H9 (cell line): ENCODE measurements at regions not wholly inside any gene's neighbourhood (a gene's known extent, or its start where the extent isn't known, plus 50 kb on each side); places are given as distances from the start of the nearest gene placed in this dataset.

Experiments used
- DNase-seq: peaks from one replicate; pipeline ENCODE4 v3.0.0-alpha.2; 2017
- H2AFZ ChIP-seq: one replicate; pipeline ENCODE4 v1.6.1; 2013; ENCODE audit warnings: mild to moderate bottlenecking, low read length, control low read depth, moderate library complexity
- H2AK5ac ChIP-seq: 2 replicates; pipeline ENCODE4 v1.6.1; 2013; ENCODE audit warnings: low read length, control low read depth, mixed read lengths; ENCODE audit not compliant: insufficient read length
- H2BK120ac ChIP-seq: one replicate; pipeline ENCODE4 v1.6.1; 2013; ENCODE audit warnings: low read depth, mild to moderate bottlenecking, low read length, control low read depth, inconsistent platforms; ENCODE audit not compliant: poor library complexity, severe bottlenecking
- H2BK12ac ChIP-seq: 2 replicates; pipeline ENCODE4 v1.6.1; 2013; ENCODE audit warnings: low read length, control low read depth, mixed read lengths, low read depth; ENCODE audit not compliant: insufficient read length
- H2BK15ac ChIP-seq: 2 replicates; pipeline ENCODE4 v1.6.1; 2013; ENCODE audit warnings: low read depth, low read length, control low read depth
- H2BK20ac ChIP-seq: one replicate; pipeline ENCODE4 v1.6.1; 2013; ENCODE audit warnings: low read depth, mild to moderate bottlenecking, low read length, control low read depth, inconsistent platforms; ENCODE audit not compliant: poor library complexity, severe bottlenecking
- H2BK5ac ChIP-seq: 2 replicates; pipeline ENCODE4 v1.6.1; 2013; ENCODE audit warnings: low read length, control low read depth, mixed read lengths; ENCODE audit not compliant: insufficient read length
- H3K14ac ChIP-seq: 2 replicates; pipeline ENCODE4 v1.6.1; 2013; ENCODE audit warnings: low read length, control low read depth; ENCODE audit not compliant: insufficient read depth
- H3K18ac ChIP-seq: 2 replicates; pipeline ENCODE4 v1.6.1; 2013; ENCODE audit warnings: low read depth, mild to moderate bottlenecking, mixed read lengths, low read length, control low read depth; ENCODE audit not compliant: insufficient read length
- H3K23ac ChIP-seq: 2 replicates; pipeline ENCODE4 v1.6.1; 2013; ENCODE audit warnings: low read length, control low read depth, mixed read lengths, low read depth; ENCODE audit not compliant: insufficient read length
- H3K23me2 ChIP-seq: 2 replicates; pipeline ENCODE4 v1.6.1; 2013; ENCODE audit warnings: low read depth, mild to moderate bottlenecking, mixed read lengths, low read length, control low read depth; ENCODE audit not compliant: insufficient read length, poor library complexity, severe bottlenecking
- H3K27ac ChIP-seq: 2 replicates; pipeline ENCODE4 v1.5.1; 2013; ENCODE audit warnings: low read length, control low read depth, mixed read lengths, low read depth; ENCODE audit not compliant: insufficient read length
- H3K27me3 ChIP-seq: 2 replicates; pipeline ENCODE4 v1.6.1; 2013; ENCODE audit warnings: low read length, control low read depth, inconsistent platforms; ENCODE audit not compliant: insufficient read depth
- H3K4ac ChIP-seq: 2 replicates; pipeline ENCODE4 v1.6.1; 2013; ENCODE audit warnings: low read depth, mild to moderate bottlenecking, control low read depth, inconsistent platforms, low read length, moderate library complexity
- H3K4me1 ChIP-seq: 2 replicates; pipeline ENCODE4 v1.6.1; 2013; ENCODE audit warnings: low read length, control low read depth, inconsistent platforms; ENCODE audit not compliant: insufficient read depth
- H3K4me2 ChIP-seq: 2 replicates; pipeline ENCODE4 v1.6.1; 2013; ENCODE audit warnings: low read length, control low read depth, mixed read lengths; ENCODE audit not compliant: insufficient read length, insufficient read depth
- H3K56ac ChIP-seq: 2 replicates; pipeline ENCODE4 v1.6.1; 2013; ENCODE audit warnings: low read depth, mild to moderate bottlenecking, mixed read lengths, low read length, control low read depth; ENCODE audit not compliant: insufficient read length
- H3K79me1 ChIP-seq: 2 replicates; pipeline ENCODE4 v1.6.1; 2013; ENCODE audit warnings: low read depth, mild to moderate bottlenecking, moderate library complexity, low read length, control low read depth, inconsistent platforms; ENCODE audit not compliant: insufficient read depth, poor library complexity, severe bottlenecking
- H3K79me2 ChIP-seq: 2 replicates; pipeline ENCODE4 v1.6.1; 2013; ENCODE audit warnings: low read length, control low read depth, inconsistent platforms; ENCODE audit not compliant: insufficient read depth
- H3K9ac ChIP-seq: 2 replicates; pipeline ENCODE4 v1.6.1; 2013; ENCODE audit warnings: low read length, control low read depth, mixed read lengths; ENCODE audit not compliant: insufficient read length; ENCODE audit errors: extremely low read depth
- H3K9me3 ChIP-seq: one replicate; pipeline ENCODE4 v1.6.1; 2013; ENCODE audit warnings: low read depth, low read length, inconsistent platforms; ENCODE audit not compliant: control insufficient read depth
- H3T11ph ChIP-seq: one replicate; pipeline ENCODE4 v1.6.1; 2013; ENCODE audit warnings: mild to moderate bottlenecking, low read length, control low read depth, inconsistent platforms
- H4K20me1 ChIP-seq: one replicate; pipeline ENCODE4 v1.6.1; 2013; ENCODE audit not compliant: control insufficient read depth, insufficient read length, insufficient read depth
- H4K5ac ChIP-seq: 2 replicates; pipeline ENCODE4 v1.6.1; 2013; ENCODE audit warnings: low read depth, mild to moderate bottlenecking, mixed read lengths, low read length, control low read depth; ENCODE audit not compliant: insufficient read length
- H4K8ac ChIP-seq: replicated peaks from 2 replicates; pipeline ENCODE4 v1.6.1; 2013; ENCODE audit warnings: low read length, control low read depth, mixed read lengths, low read depth; ENCODE audit not compliant: insufficient read length
- H4K91ac ChIP-seq: 2 replicates; pipeline ENCODE4 v1.6.1; 2013; ENCODE audit warnings: low read depth, mild to moderate bottlenecking, moderate library complexity, mixed read lengths, low read length, control low read depth; ENCODE audit not compliant: insufficient read length
- H3K27ac Mint-ChIP-seq, 3 experiments: 2 replicates in 2 of 3; 3 replicates in 1 of 3; pipeline ENCODE4 v1.8.0; 2020 to 2021; ENCODE audit warnings: mixed read lengths in 3 of 3, mild to moderate bottlenecking in 1 of 3, moderate library complexity in 1 of 3
- H3K27me3 Mint-ChIP-seq: 2 replicates; pipeline ENCODE4 v1.8.0; 2021; ENCODE audit warnings: low read depth, mild to moderate bottlenecking, moderate library complexity, mixed read lengths
- H3K36me3 Mint-ChIP-seq, 3 experiments: 2 replicates in 2 of 3; 3 replicates in 1 of 3; pipeline ENCODE4 v1.8.0; 2020 to 2021; ENCODE audit warnings: low read depth in 3 of 3, mixed read lengths in 3 of 3; ENCODE audit not compliant: insufficient read depth in 1 of 3
- H3K4me1 Mint-ChIP-seq, 2 experiments: 2 replicates each; pipeline ENCODE4 v1.8.0; 2020; ENCODE audit warnings: mixed read lengths in 2 of 2
- H3K4me3 Mint-ChIP-seq, 2 experiments: 2 replicates in 1 of 2; 3 replicates in 1 of 2; pipeline ENCODE4 v1.8.0; 2020 to 2021; ENCODE audit warnings: mild to moderate bottlenecking in 2 of 2, mixed read lengths in 2 of 2, moderate library complexity in 1 of 2
- H3K9me3 Mint-ChIP-seq, 2 experiments: 2 replicates in 1 of 2; 3 replicates in 1 of 2; pipeline ENCODE4 v1.8.0; 2020; ENCODE audit warnings: mild to moderate bottlenecking in 2 of 2, mixed read lengths in 2 of 2, moderate library complexity in 1 of 2
- WGBS: extraction: QIAGEN DNeasy Blood & Tissue Kit; methylation state at CpG from one replicate; pipeline ENCODE4 v1.1.7; 2013; ENCODE audit warnings: missing lambda C conversion rate, low lambda C conversion rate, mixed read lengths; ENCODE audit not compliant: insufficient read length; ENCODE audit errors: extremely low coverage; 5-methylcytosine and 5-hydroxymethylcytosine counted together
- TF ChIP-seq, protein P1 (sequence below): fragments of 200-600 bp; sonication (generic); conservative IDR thresholded peaks from 3 replicates; pipeline ENCODE4 v1.8.0; 2021; ENCODE audit warnings: antibody characterized with exemption, mild to moderate bottlenecking

DNA sequence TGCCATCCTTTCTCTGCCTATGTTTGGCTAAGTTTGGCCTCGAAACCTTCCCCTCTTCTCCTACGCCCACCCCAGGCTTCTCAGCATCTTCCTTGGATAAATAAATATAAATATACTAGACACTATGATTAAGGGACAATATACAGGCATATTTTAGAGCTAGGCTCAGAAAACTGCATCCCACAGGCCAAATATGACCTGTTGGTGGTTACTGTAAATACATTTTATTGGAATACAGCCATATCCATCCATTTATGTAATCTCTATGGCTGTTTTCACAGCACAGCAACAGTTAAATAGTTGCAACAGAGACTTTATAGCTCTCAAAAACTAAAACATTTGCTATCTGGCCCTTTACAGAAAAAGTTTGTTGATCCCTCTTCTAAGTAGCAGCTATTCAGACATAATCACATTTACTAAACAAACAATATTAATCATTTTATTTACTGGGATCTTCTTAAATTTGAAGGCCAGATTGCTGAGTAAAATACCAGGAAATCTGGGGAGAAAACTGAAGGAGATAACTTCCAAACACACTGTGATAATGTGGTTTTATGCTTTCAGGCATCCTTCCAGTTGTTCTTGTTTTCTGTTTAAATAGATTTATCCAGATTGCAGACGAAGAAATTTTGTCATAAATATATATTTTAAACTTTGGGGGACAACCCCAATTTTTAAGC is 269.7 kb upstream of the THRB start:
- H4K5ac ChIP-seq, result no peak overlapping the region
- H3K27ac ChIP-seq, result no peak overlapping the region
- H2BK15ac ChIP-seq, result no peak overlapping the region
- H2BK5ac ChIP-seq, result no peak overlapping the region
- no peak overlapping the region for H3K23ac ChIP-seq
- H2AFZ ChIP-seq, result no peak overlapping the region
- H3K9me3 ChIP-seq, result no peaks in the 10 kb centered on the region
- H4K20me1 ChIP-seq, result no peaks in the 10 kb centered on the region
- H4K91ac ChIP-seq, result no peak overlapping the region
- H3K9ac ChIP-seq, result no peak overlapping the region
- no peak overlapping the region for H3K14ac ChIP-seq
- no peaks in the 10 kb centered on the region for H3K4me1 ChIP-seq
- no CpG with 5 or more reads among the region's 3 CpGs for WGBS
- H2BK12ac ChIP-seq, result no peak overlapping the region
- Mint-ChIP-seq H3K4me3 (no peak overlapping the region), H3K9me3 (no peaks in the 10 kb centered on the region), H3K36me3 (no peaks in the 10 kb centered on the region; a peak in 1 of 7 replicates), H3K27ac (no peak overlapping the region), H3K27me3 (no peaks in the 10 kb centered on the region), H3K4me1 (peaks cover 0 to 4% of the 10 kb centered on the region in 2 experiments; a peak in 1 of 4 replicates)
- H2BK20ac ChIP-seq, result no peak overlapping the region
- no peak overlapping the region for H3K56ac ChIP-seq
- DNase-seq, result no peak
- H3K4ac ChIP-seq, result no peak overlapping the region
- no peak overlapping the region for H2BK120ac ChIP-seq
- H3K4me2 ChIP-seq, result no peak overlapping the region
- H3K18ac ChIP-seq, result no peak overlapping the region
- H3K27me3 ChIP-seq, result no peaks in the 10 kb centered on the region
- TF ChIP-seq, protein P1, sequence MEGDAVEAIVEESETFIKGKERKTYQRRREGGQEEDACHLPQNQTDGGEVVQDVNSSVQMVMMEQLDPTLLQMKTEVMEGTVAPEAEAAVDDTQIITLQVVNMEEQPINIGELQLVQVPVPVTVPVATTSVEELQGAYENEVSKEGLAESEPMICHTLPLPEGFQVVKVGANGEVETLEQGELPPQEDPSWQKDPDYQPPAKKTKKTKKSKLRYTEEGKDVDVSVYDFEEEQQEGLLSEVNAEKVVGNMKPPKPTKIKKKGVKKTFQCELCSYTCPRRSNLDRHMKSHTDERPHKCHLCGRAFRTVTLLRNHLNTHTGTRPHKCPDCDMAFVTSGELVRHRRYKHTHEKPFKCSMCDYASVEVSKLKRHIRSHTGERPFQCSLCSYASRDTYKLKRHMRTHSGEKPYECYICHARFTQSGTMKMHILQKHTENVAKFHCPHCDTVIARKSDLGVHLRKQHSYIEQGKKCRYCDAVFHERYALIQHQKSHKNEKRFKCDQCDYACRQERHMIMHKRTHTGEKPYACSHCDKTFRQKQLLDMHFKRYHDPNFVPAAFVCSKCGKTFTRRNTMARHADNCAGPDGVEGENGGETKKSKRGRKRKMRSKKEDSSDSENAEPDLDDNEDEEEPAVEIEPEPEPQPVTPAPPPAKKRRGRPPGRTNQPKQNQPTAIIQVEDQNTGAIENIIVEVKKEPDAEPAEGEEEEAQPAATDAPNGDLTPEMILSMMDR, result no peak
- H2AK5ac ChIP-seq, result no peak overlapping the region
- no peak overlapping the region for H4K8ac ChIP-seq
- H3K23me2 ChIP-seq, result no peaks in the 10 kb centered on the region
- H3T11ph ChIP-seq, result no peak overlapping the region
- H3K79me1 ChIP-seq, result no peaks in the 10 kb centered on the region
- no peaks in the 10 kb centered on the region for H3K79me2 ChIP-seq
